ENCODE measurements at regions not wholly inside any gene's neighbourhood (a gene's known extent, or its start where the extent isn't known, plus 50 kb on each side); places are given as distances from the start of the nearest gene placed in this dataset.

DNA sequence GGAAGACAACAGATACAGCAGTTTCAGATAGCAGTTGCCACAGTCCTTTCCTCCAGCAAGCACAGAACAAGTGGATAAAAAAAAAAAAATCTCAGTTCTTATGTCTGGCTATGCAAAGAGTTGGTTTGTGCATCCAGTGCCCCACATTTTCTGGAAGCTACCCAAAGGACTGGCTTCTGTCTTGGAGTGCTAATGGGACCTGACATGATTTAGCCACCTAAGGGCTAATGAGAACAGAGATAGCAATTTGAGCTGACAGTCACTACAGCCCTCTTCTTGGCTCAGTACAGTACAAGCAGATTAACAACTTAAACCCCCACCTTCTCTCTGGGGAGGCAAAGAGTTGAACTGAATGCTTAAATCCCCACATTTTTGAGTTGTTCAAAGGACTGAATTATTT lies 976.8 kb downstream of the TBC1D32 start:
- TF ChIP-seq, protein P1, sequence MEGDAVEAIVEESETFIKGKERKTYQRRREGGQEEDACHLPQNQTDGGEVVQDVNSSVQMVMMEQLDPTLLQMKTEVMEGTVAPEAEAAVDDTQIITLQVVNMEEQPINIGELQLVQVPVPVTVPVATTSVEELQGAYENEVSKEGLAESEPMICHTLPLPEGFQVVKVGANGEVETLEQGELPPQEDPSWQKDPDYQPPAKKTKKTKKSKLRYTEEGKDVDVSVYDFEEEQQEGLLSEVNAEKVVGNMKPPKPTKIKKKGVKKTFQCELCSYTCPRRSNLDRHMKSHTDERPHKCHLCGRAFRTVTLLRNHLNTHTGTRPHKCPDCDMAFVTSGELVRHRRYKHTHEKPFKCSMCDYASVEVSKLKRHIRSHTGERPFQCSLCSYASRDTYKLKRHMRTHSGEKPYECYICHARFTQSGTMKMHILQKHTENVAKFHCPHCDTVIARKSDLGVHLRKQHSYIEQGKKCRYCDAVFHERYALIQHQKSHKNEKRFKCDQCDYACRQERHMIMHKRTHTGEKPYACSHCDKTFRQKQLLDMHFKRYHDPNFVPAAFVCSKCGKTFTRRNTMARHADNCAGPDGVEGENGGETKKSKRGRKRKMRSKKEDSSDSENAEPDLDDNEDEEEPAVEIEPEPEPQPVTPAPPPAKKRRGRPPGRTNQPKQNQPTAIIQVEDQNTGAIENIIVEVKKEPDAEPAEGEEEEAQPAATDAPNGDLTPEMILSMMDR (CRISPR knock-in tag; IDR thresholded peaks at IDR 0.05): no peak
- TF ChIP-seq MAZ (IDR thresholded peaks at IDR 0.05; ENCODE audit: borderline replicate concordance, low read depth, low read length): no peak
- TF ChIP-seq MAZ (CRISPR knock-in tag; IDR thresholded peaks at IDR 0.05; ENCODE audit: low read depth): no peak
- no peak for TF ChIP-seq NR1H2 (CRISPR knock-in tag; IDR thresholded peaks at IDR 0.05; ENCODE audit: borderline replicate concordance, low read depth)
